VCaP (cell line): ENCODE measurements at regions not wholly inside any gene's neighbourhood (a gene's known extent, or its start where the extent isn't known, plus 50 kb on each side); places are given as distances from the start of the nearest gene placed in this dataset.

Source experiments
- H3K27ac ChIP-seq: fragments of 450-650 bp; 2 replicates; pipeline ENCODE4 v1.5.1; 2017
- TF ChIP-seq, protein P1 (sequence below): fragments of 450-650 bp; conservative IDR thresholded peaks from 2 replicates; pipeline ENCODE4 v1.5.1; 2017; ENCODE audit warnings: mild to moderate bottlenecking, moderate library complexity

DNA sequence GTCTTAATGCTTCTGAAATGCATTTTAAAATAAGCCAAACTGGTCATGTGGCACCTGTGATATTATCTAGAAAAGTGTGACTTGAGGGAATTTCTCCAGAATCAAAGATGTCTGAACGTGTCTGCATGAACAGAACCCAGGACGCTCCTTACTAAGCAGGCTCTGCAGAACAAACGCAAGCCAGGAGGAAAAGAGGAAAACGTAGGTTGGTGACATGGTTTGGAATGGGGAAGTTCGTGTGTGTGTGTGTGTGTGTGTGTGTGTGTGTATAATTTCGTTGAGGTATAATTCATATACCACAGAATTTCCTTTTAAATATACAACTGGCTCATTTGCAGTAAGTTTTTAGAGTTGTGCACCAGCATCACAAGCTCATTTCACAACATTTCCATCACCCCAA is 200.5 kb upstream of the FOXQ1 start:
- TF ChIP-seq, protein P1, sequence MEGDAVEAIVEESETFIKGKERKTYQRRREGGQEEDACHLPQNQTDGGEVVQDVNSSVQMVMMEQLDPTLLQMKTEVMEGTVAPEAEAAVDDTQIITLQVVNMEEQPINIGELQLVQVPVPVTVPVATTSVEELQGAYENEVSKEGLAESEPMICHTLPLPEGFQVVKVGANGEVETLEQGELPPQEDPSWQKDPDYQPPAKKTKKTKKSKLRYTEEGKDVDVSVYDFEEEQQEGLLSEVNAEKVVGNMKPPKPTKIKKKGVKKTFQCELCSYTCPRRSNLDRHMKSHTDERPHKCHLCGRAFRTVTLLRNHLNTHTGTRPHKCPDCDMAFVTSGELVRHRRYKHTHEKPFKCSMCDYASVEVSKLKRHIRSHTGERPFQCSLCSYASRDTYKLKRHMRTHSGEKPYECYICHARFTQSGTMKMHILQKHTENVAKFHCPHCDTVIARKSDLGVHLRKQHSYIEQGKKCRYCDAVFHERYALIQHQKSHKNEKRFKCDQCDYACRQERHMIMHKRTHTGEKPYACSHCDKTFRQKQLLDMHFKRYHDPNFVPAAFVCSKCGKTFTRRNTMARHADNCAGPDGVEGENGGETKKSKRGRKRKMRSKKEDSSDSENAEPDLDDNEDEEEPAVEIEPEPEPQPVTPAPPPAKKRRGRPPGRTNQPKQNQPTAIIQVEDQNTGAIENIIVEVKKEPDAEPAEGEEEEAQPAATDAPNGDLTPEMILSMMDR = no peak
- no peak overlapping the region for H3K27ac ChIP-seq

DNA sequence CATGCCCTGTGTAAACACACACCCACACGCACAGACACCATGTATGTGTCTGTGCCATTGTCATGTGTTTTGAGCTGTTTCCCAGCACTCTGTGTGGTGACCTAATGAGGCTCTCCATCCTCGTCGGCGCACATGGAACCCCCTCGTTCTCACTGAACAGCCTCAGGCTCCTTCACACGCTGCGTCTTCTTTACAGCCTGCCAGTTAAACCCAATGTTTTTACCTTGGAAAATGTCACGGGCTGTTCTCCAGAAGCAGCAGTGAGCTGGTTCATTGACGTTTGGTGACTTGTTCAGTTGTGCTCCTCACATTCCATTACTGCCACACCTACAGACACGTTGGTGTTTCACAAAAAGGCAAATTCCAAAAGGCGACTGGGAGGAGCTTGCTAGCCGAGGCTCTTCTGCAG is 201.0 kb upstream of the FOXQ1 start:
- no peak overlapping the region for H3K27ac ChIP-seq
- TF ChIP-seq, protein P1 = no peak

DNA sequence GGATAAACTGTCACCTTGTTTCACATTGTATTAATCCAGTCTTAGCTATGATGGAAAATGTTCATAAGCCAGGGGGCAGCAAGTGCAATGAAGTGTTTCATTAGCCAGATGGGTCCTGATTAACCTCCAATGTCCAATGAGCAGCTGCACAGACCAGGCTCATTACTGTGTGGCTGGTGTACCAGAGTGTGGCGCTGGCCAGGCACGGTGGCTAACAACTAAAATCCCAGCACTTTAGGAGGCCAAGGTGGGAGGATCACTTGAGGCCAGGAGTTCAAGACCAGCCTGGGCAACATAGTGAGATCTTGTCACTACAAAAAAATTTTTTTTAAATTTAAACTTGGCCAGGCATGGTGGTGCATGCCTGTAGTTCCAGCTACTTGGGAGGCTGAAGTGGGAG is 201.7 kb upstream of the FOXQ1 start:
- no peak overlapping the region for H3K27ac ChIP-seq
- TF ChIP-seq, protein P1 = no peak

DNA sequence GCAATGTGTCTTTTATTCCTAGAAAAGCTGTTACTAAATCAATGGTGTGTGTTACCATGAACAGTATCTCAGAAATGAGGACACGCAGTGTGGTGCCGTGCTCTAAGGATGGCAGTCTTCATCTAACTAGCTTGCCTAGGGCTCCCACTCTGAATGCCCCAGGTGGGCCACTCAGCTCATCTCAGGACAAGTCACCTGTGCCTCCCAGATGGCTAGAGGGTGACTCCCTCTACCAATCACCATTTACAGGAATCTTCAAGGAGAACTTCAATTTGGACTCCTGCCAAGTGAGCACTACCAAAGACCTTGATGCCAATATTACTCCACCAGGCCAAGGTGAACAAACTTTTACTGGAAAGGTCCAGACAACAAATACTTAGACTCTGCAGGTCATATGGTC is 202.8 kb upstream of the FOXQ1 start:
- TF ChIP-seq, protein P1 = no peak

DNA sequence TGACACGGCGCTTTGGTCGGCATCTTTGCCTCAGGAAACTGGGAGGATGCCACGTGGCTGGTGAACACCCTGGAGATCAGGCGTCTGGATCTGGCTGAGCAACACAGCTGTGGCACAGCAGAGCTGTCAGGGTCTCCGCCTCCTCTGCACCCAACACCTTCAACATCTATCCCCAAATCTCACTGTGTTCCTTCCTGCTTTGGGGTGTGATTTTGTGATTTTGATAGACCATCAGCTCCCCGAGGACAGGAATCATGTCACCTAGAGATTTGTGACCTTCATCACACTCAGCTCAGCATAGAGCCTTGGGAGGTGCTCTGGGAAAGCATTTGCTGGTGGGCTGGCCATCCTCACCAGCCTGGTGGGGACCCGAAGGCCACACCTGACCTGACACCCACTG is 203.7 kb upstream of the FOXQ1 start:
- TF ChIP-seq, protein P1 = no peak
- H3K27ac ChIP-seq = no peak overlapping the region

More for the DNA sequence above, 202.8 kb upstream of the FOXQ1 start:
- no peak overlapping the region for H3K27ac ChIP-seq

DNA sequence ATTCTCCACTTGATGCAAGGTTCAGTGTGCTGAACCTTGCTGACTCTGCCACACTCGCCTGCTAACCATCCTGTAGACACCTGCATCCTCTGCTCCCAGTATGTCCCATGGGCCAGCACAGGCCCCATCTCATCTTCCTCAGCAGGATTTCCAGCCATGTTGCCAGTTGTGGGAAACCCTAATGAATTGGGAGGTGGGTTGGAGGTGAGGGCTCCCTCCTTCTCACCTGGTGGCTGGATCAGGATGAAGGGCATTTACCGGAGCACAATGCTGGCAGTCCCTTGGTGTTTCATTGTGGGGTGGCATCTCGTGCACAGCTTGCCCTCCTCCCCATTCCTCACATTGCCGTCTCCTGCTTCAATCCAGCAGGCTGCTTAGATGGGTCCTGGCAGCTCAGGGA is 204.3 kb upstream of the FOXQ1 start:
- TF ChIP-seq, protein P1 = no peak
- H3K27ac ChIP-seq = no peak overlapping the region

DNA sequence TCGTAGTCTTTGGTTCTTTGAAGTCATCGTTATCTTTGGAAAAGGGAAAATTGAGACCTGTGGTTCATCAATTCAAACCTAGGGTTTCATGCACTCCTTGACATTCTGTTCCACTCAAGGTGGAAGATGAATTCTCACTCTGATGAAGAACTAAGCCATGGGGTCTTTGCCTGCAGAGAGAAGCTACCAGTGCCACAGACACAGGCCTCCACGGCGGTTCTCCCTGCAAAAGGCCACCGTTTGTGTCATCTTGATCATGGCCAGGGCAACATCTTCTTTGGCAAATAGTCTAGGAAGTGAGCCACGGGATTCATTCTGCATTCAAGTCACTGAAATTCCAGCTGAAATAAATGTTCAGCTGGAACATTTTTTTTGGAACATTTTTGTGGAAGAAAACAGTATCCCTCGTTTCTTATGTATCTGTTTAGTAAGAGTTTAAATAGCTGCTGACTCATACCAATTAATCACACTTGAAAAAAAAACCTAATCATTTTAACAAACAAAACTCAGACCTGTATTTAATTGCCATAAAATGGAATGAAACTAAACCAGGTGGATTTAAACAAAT is 206.0 kb upstream of the FOXQ1 start:
- H3K27ac ChIP-seq = no peak overlapping the region
- TF ChIP-seq, protein P1 = no peak
